Astrocyte (in vitro differentiated cells and primary cell): ENCODE measurements at regions not wholly inside any gene's neighbourhood (a gene's known extent, or its start where the extent isn't known, plus 50 kb on each side); places are given as distances from the start of the nearest gene placed in this dataset.

Experiments used
- EZH2 ChIP-seq: IDR thresholded peaks from 2 replicates; pipeline ENCODE4 v1.6.1; 2012; ENCODE audit warnings: mild to moderate bottlenecking, low read length, inconsistent platforms; ENCODE audit not compliant: insufficient read depth
- TF ChIP-seq, protein P1 (sequence below): IDR thresholded peaks from 2 replicates; pipeline ENCODE4 v1.5.1; 2011; ENCODE audit warnings: low read depth, mild to moderate bottlenecking, inconsistent platforms, low read length, moderate library complexity; ENCODE audit not compliant: insufficient read depth

DNA sequence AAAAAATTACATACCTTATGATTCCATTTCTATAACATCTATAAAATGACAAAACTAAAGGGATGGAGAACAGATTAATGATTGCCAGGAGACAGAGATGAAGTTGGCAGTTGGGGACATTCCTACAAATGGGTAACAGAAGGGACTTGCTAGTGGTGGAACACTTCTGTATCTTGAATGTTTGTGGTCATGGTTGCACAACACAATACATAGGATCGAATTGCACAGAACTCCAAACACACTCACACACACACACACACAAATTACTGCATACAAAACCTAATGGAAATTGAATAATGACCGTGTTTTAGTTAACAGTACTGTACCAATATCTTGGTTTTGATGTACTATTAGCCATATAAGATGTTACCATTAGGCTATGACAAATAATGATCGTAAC lies 330.7 kb upstream of the POU5F2 start:
- TF ChIP-seq, protein P1, sequence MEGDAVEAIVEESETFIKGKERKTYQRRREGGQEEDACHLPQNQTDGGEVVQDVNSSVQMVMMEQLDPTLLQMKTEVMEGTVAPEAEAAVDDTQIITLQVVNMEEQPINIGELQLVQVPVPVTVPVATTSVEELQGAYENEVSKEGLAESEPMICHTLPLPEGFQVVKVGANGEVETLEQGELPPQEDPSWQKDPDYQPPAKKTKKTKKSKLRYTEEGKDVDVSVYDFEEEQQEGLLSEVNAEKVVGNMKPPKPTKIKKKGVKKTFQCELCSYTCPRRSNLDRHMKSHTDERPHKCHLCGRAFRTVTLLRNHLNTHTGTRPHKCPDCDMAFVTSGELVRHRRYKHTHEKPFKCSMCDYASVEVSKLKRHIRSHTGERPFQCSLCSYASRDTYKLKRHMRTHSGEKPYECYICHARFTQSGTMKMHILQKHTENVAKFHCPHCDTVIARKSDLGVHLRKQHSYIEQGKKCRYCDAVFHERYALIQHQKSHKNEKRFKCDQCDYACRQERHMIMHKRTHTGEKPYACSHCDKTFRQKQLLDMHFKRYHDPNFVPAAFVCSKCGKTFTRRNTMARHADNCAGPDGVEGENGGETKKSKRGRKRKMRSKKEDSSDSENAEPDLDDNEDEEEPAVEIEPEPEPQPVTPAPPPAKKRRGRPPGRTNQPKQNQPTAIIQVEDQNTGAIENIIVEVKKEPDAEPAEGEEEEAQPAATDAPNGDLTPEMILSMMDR, result no peak
- no peak for TF ChIP-seq EZH2
